Panc1 (cell line): ENCODE measurements at regions not wholly inside any gene's neighbourhood (a gene's known extent, or its start where the extent isn't known, plus 50 kb on each side); places are given as distances from the start of the nearest gene placed in this dataset.

ENCODE experiments used
- ATAC-seq: fragments of 200-7000 bp; cut with Tn5 transposase; 2 replicates; pipeline ENCODE4 v1.9.1; 2020; ENCODE audit warnings: mild to moderate bottlenecking, moderate library complexity
- BruUV-seq: library from RNA; stranded (reverse); fragments of 400-500 nt; replicated peaks from 2 replicates; lab custom pipeline; 2021; lab: Mats Ljungman, UMichigan
- CTCF ChIA-PET: fragments of 300-600 bp; sonication (Branson Sonifier 250); formaldehyde crosslinking; loops from one replicate; lab custom pipeline; 2022; ENCODE audit warnings: antibody characterized with exemption; lab: Charles Lee
- POLR2A ChIA-PET: fragments of 300-600 bp; sonication (Branson Sonifier 250); formaldehyde crosslinking; loops from one replicate; lab custom pipeline; 2022; ENCODE audit warnings: antibody characterized with exemption; lab: Charles Lee
- DNase-seq: peaks from one replicate; pipeline ENCODE4 v3.0.0-alpha.2; 2010; ENCODE audit warnings: low read depth, low spot score
- H3K27ac ChIP-seq: 2 replicates; pipeline ENCODE4 v1.5.1; 2011; ENCODE audit warnings: mild to moderate bottlenecking, low read length, inconsistent platforms
- H3K27me3 ChIP-seq: fragments of 200-500 bp; sonication (Bioruptor generic); 2 replicates; pipeline ENCODE4 v1.6.0; 2014; ENCODE audit warnings: low read length, inconsistent platforms; ENCODE audit not compliant: control insufficient read depth, insufficient read depth
- H3K36me3 ChIP-seq: fragments of 200-500 bp; sonication (Bioruptor generic); 2 replicates; pipeline ENCODE4 v1.5.1; 2014; ENCODE audit warnings: inconsistent platforms, mild to moderate bottlenecking, low read length, moderate library complexity; ENCODE audit not compliant: control insufficient read depth, insufficient read depth
- H3K4me1 ChIP-seq: 2 replicates; pipeline ENCODE4 v1.5.1; 2011; ENCODE audit warnings: inconsistent platforms, mild to moderate bottlenecking, low read length, moderate library complexity; ENCODE audit not compliant: control insufficient read depth, insufficient read depth
- H3K4me3 ChIP-seq, 2 experiments: 2 replicates each; pipeline ENCODE4 v1.5.1; 2011 to 2012; ENCODE audit warnings: low read depth in 2 of 2, low read length in 2 of 2, mild to moderate bottlenecking in 2 of 2, inconsistent platforms in 1 of 2, moderate library complexity in 1 of 2
- H3K9me3 ChIP-seq: fragments of 200-500 bp; sonication (Bioruptor generic); 2 replicates; pipeline ENCODE4 v1.5.1; 2014; ENCODE audit warnings: low read depth, mild to moderate bottlenecking, inconsistent platforms, low read length, moderate library complexity; ENCODE audit not compliant: control insufficient read depth, insufficient read depth
- CTCF ChIP-seq: fragments of 450-650 bp; IDR thresholded peaks from 2 replicates; pipeline ENCODE4 v1.5.1; 2017; ENCODE audit warnings: mild to moderate bottlenecking
- POLR2AphosphoS5 ChIP-seq: IDR thresholded peaks from 2 replicates; pipeline ENCODE4 v1.6.1; 2012; ENCODE audit warnings: mild to moderate bottlenecking, low read depth, low read length, moderate library complexity
- REST ChIP-seq, 2 experiments: IDR thresholded peaks; 2 replicates each; pipeline ENCODE4 v1.6.1; 2011 to 2012; ENCODE audit warnings: low read depth in 2 of 2, control low read depth in 1 of 2, low read length in 1 of 2, mild to moderate bottlenecking in 1 of 2, moderate library complexity in 1 of 2; ENCODE audit not compliant: insufficient read depth in 1 of 2
- SIN3A ChIP-seq: IDR thresholded peaks from 2 replicates; pipeline ENCODE4 v1.6.1; 2012; ENCODE audit warnings: low read depth, mild to moderate bottlenecking, low read length, moderate library complexity, borderline replicate concordance; ENCODE audit not compliant: insufficient read depth
- TCF7L2 ChIP-seq: IDR thresholded peaks from 2 replicates; pipeline ENCODE4 v1.6.1; 2011; ENCODE audit warnings: mild to moderate bottlenecking, low read depth, low read length, inconsistent platforms
- in situ Hi-C: cut with HindIII; loops from 2 replicates; pipeline ENCODE4 v1.10.0; 2016; ENCODE audit warnings: low sequenced_read_pairs, low pct_unique_long_range_greater_than_20kb
- intact Hi-C: fragments of 100-400 bp; cut with micrococcal nuclease; formaldehyde crosslinking; loops from one replicate; pipeline ENCODE4 v1.10.0; 2022; ENCODE audit not compliant: unreplicated experiment

GRCh38 chr7:89934101-89934500 is 220.2 kb upstream of the STEAP1 start:
- in situ Hi-C loops, result no loop called here
- intact Hi-C loops, result no loop called here
- no peak for ATAC-seq
- no TSS peak for BruUV-seq
- Histone ChIP-seq H3K4me3 (no peak overlapping the region), H3K27me3 (no peaks in the 10 kb centered on the region), H3K9me3 (no peaks in the 10 kb centered on the region; the same call in 1 of the 2 replicates), H3K27ac (no peak overlapping the region), H3K4me1 (no peaks in the 10 kb centered on the region), H3K36me3 (no peaks in the 10 kb centered on the region)
- ChIA-PET POLR2A (no interaction called here), CTCF (no interaction called here)
- DNase-seq, result no peak
- no peak for TF ChIP-seq POLR2AphosphoS5

GRCh38 chr7:89943525-89944050 is 210.7 kb upstream of the STEAP1 start:
- in situ Hi-C loops (no loop called here), intact Hi-C loops (no loop called here)
- no peak overlapping the region for H3K4me3 ChIP-seq
- no peaks in the 10 kb centered on the region for H3K27me3 ChIP-seq
- no peaks in the 10 kb centered on the region for H3K36me3 ChIP-seq
- no peaks in the 10 kb centered on the region for H3K4me1 ChIP-seq
- ATAC-seq (no peak), DNase-seq (no peak)
- H3K9me3 ChIP-seq, result no peaks in the 10 kb centered on the region
- no peak for TF ChIP-seq REST (IDR thresholded peaks at IDR 0.05; ENCODE audit: insufficient read depth in 1 of 2, low read depth in 2 of 2, low read length in 1 of 2)
- no peak for TF ChIP-seq SIN3A
- no peak for TF ChIP-seq TCF7L2
- TF ChIP-seq POLR2AphosphoS5, result no peak
- TF ChIP-seq CTCF, result no peak
- POLR2A ChIA-PET, result no interaction called here
- no peak overlapping the region for H3K27ac ChIP-seq
- no TSS peak for BruUV-seq
- CTCF ChIA-PET, result no interaction called here

- Histone ChIP-seq H3K4me1 (no peaks in the 10 kb centered on the region), H3K36me3 (no peaks in the 10 kb centered on the region), H3K27me3 (no peaks in the 10 kb centered on the region), H3K9me3 (no peaks in the 10 kb centered on the region; the same call in 1 of the 2 replicates), H3K4me3 (no peak overlapping the region), H3K27ac (no peak overlapping the region)
- TF ChIP-seq SIN3A (no peak), TCF7L2 (no peak), REST (IDR thresholded peaks at IDR 0.05; ENCODE audit: insufficient read depth in 1 of 2, low read depth in 2 of 2, low read length in 1 of 2) (no peak), POLR2AphosphoS5 (no peak), CTCF (no peak)
- DNase-seq, result no peak
- no peak for ATAC-seq
- CTCF ChIA-PET, result no interaction called here
- in situ Hi-C loops, result no loop called here
- POLR2A ChIA-PET, result no interaction called here
- BruUV-seq, result no TSS peak
- intact Hi-C loops, result no loop called here
These were observed 195.7 kb upstream of the STEAP1 start for GRCh38 chr7:89958525-89959068.
